CD4-positive, alpha-beta T cell treated with Interleukin-6 for 4 hours (primary cell): ENCODE measurements at regions not wholly inside any gene's neighbourhood (a gene's known extent, or its start where the extent isn't known, plus 50 kb on each side); places are given as distances from the start of the nearest gene placed in this dataset.
"Not testable (repeated sequence)": the region's sequence is repeated elsewhere in the genome, so short reads cannot be mapped to it uniquely, and the experiment has no call there.

Experiments
- DNase-seq: peaks from one replicate; pipeline ENCODE4 v3.0.0-alpha.2; 2020; ENCODE audit warnings: mixed read lengths

DNA sequence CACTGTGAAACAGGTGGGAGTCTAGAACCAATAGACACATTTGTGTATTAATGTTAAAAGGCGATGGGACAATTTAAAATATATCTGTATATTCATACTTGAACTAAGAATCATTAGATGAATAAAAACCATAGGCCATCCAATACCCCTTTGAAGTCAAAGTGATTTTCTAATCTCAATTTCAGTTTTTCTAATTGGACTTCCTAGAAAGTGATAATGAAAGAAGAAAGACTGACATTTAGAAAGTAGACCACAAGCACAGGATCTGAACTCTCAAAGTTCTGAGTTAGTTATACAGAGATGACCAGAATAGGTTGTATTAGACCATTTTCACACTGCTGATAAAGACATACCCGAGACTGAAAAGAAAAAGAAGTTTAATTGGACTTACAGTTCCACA, 412.8 kb upstream of the PIK3R1 start:
- DNase-seq: no peak

- no peak for DNase-seq
Measured at GRCh38 chr5:67799732-67800234, 415.8 kb upstream of the PIK3R1 start.

DNA sequence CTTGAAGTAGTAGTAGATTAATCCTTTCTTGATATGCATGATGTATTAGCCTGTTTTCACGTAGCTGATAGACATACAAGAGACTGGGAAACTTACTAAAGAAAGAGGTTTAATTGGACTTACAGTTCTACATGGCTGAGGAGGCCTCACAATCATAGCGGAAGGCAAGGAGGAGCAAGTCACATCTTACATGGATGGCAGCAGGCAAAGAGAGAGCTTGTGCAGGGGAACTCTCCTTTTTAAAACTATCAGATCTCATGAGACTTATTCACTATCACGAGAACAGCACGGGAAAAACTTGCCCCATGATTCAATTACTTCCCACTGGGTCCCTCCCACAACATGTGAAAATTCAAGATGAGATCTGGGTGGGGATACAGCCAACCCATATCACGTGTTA, 417.1 kb upstream of the PIK3R1 start:
- not testable (repeated sequence) for DNase-seq

GRCh38 chr5:67795781-67796477, 419.6 kb upstream of the PIK3R1 start:
- no peak for DNase-seq

DNA sequence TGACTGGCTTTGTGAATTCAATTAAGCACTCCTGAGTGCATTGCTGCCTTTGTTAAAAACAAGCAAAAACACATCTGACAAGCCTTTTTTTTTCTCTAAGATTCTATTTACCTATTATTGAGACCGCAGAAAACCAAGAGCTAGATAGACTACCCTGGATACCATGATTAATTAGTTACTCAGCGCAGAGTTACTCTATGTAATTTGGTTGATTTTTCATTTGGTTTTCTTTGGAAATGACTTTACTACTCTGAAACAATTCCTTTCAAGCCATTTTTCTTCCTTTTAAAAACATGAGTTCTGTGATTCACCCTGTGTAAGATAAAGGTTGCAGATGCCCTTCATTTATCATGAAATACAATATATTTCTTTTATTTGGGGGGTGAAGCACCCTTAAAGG, 421.6 kb upstream of the PIK3R1 start:
- DNase-seq: no peak

DNA sequence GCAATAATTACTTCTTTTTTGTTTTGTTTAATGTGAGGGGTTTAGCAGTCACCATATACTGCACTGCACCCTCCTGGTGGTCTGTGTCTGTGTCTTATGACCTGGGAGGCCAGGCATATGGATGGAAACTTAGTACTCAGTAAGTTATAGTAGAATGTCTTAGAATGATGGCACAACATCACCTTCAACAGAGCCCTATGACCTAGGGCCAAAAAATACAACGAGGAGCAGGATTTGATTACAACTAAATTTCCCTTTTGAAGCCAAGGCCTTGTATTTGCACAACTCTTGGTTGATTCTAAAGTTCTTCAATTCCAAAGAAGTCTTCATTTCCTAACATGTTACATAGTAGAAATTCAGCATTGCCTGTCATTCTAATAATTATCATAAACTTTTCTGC, 422.1 kb upstream of the PIK3R1 start:
- DNase-seq: no peak

- no peak for DNase-seq
Measured at GRCh38 chr5:67792891-67793290, 422.7 kb upstream of the PIK3R1 start.

- no peak for DNase-seq
Measured at GRCh38 chr5:67790390-67790789, 425.2 kb upstream of the PIK3R1 start.

DNA sequence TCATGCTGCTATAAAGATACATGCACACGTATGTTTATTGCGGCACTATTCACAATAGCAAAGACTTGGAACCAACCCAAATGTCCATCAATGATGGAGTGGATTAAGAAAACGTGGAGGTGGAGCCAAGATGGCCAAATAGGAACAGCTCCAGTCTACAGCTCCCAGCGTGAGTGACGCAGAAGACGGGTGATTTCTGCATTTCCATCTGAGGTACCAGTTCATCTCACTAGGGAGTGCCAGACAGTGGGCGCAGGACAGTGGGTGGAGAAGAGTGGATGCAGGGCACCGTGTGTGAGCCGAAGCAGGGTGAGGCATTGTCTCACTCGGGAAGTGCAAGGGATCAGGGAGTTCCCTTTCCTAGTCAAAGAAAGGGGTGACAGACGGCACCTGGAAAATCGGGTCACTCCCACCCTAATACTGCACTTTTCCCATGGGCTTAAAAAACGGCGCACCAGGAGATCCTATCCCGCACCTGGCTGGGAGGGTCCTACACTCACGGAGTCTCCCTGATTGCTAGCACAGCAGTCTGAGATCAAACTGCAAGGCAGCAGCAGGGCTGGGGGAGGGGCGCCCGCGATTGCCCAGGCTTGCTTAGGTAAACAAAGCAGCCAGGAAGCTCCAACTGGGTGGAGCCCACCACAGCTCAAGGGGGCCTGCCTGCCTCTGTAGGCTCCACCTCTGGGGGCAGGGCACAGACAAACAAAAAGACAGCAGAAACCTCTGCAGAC, 435.5 kb upstream of the PIK3R1 start:
- DNase-seq: not testable (repeated sequence)

GRCh38 chr5:67774786-67775185, 440.8 kb upstream of the PIK3R1 start:
- DNase-seq: no peak

DNA sequence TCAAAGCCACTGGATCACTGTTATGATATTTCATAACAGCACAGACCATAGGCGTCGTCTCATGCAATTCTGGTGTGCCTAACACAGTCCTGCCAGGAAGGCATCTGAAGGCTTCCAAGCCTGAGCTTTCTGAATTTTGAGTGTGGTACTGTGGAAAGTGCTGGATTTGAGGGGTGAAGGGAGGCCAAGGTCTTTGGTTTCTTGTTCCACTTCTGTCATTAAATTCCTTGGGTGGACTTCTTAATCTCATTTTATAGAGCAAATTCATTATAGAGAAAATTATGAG, 441.3 kb upstream of the PIK3R1 start:
- DNase-seq: no peak

DNA sequence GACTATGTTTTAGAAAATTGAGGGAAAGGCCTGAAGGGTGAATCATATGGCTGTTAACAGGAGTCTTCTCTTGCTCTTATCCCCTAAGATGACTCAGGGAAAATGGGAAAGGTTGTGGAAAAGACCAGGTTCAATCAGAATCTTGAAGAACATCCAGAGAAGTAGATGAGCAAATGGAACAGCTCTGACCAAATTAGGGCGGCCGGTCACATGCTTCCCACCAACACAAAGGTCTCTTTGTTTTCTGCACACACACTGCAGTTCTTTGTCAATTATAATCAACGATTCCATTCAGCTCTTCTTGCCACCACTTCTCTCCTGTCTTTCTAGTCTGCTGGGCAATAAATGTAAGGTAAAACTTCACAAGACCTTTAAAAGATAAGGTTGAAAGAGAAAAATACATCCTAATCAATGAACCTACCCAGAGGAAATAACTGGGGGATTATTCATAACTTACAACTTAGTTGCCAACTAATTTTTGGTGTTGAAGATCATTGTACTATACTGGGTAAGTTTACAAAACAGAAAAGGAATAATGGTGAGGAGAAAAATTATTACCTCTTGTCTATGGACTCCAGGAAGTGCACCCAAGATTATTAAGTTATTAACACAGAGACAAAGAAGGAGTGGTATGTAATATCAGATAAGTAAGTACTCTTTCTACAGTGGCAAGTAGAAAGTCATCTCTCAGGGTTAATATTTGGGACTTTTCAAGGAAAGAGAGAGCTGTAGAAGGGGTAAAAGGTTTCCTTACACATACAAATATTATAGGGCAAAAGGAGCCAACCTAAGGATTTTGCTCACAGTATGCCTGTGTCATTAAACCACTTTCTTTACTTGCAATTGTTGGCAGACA, 441.9 kb upstream of the PIK3R1 start:
- no peak for DNase-seq

DNA sequence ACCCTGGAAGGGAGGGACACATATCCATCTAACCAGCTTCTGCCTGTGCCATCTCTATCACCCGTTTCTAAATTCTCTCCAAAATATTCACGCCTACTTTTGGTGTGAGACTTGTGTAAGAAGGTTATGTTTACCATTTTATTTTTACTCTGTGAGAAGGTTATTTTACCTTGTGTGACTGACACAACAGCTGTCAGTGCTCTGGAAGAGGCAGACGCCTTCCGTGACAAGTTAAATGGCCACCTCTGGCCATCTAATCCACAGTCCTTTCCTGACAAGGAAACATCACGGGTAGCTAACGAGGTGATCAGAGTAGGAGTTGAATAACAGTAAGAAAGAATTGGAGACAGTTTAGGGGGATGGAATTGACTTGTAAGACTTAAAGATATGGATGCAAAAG, 443.8 kb upstream of the PIK3R1 start:
- no peak for DNase-seq

DNA sequence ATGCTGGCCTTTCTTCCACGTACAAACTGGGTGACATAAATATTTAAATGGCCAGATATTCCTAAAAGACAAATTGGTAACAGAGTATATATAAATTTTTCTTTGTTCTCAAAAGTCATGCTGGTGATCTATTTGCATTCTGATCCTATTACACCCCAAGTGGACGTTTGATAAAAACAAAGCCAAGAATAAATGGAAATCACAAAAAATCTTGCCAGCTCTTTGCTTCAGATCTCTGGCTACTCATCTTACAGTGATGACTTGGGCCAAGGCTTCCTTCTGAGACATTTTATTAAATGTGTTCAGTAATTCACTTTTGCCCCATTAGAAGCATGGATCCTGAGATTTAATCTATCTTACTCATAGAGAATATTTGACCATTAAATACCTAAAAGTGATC, 444.3 kb upstream of the PIK3R1 start:
- DNase-seq: no peak

GRCh38 chr5:67770431-67771025, 445.0 kb upstream of the PIK3R1 start:
- no peak for DNase-seq

DNA sequence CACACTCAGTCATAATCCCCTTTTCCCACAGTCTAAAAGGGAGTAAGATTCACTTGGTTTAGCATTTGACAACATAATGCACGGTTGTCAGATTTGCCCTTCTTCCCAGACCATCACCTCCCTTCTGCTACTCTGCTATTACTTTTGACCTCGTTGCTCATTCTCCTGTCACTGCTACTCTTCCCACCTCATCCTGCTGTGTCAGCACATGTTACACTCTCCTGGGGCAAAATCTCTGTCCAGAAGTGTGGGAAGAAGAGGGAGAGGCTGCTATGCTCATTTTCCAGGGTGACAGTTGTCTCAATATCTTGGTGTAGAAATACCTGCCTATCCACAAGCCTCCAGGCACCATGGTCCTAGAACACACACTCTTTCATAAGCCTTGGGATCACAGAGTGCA, 449.9 kb upstream of the PIK3R1 start:
- DNase-seq: no peak

- DNase-seq: not testable (repeated sequence)
Measured at GRCh38 chr5:67757771-67758170, 457.8 kb upstream of the PIK3R1 start.

DNA sequence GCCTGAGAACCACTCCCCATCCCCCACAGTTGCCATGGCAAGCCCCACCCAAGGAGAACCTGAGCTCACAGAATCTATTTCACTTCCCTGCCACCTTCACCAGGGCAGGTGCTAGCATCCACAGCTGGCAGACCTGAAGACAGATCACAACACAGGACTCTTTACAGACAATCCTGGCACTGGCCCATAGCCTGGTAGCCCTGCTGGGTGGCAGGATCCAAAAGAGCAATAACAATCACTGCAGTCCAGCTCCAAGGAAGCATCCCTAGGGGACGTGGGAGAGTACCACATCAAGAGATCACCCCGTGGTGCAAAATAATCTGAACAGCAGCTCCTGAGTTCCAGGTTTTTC, 463.2 kb upstream of the PIK3R1 start:
- DNase-seq: no peak

DNA sequence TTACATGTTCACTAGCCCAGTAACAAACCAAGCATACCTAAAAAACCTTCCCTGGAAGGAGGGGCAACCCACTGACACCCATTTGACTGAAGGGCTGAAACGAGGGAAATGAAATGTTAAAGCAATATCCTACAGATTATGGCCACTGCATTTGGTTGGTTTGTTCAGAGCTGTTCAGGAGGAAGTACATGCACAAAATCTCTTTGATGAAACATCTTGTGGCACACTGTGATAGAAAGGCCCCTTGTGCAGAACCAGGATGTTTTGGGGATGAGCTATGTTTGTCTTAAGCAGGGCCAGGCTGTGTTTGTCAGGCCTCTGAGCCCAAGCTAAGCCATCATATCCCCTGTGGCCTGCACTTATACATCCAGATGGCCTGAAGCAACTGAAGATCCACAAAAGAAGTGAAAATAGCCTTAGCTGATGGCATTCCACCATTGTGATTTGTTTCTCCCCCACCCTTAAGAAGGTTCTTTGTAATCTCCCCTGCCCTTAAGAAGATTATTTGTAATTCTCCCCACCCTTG, 467.3 kb upstream of the PIK3R1 start:
- no peak for DNase-seq

DNA sequence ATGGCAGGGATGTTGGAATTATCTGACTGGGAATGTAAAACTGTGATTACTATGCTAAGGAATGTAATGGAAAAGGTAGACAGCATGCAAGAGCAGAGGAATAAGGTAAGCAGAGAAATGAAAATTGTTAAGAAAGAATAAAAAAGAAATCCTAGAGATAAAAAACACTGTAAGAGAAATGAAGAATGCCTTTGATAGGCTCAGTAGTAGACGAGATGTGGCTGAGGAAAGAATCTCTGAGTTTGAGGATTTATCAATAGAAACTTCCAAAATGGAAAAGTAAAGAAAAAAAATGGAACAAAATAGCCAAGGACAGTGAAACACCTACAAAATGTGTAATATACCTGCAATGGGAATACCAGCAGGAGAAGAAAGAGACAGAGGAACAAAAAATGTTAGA, 468.5 kb upstream of the PIK3R1 start:
- DNase-seq: no peak

- not testable (repeated sequence) for DNase-seq
Measured at GRCh38 chr5:67746608-67747007, 468.9 kb upstream of the PIK3R1 start.

- no peak for DNase-seq
Measured at GRCh38 chr5:67746103-67746502, 469.5 kb upstream of the PIK3R1 start.

DNA sequence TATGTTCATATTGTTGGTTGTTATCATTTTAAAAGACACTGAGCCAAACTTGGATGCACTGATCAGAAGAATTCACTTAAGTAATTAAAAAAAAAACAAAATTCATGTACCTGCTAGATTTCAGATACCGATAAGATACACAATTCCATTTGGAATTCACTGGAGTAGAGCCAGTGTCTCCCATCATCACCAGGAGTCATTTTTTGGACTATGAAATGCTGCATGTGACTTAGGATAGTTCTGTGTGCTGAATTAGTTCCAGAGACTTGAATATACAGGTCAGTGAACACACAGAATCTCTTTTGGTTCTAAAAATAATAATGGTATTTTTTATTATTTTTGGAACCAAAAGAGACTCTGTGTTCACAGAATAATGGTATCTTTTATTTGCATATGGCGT, 482.6 kb upstream of the PIK3R1 start:
- DNase-seq: no peak
